Raji (cell line): ENCODE measurements at regions not wholly inside any gene's neighbourhood (a gene's known extent, or its start where the extent isn't known, plus 50 kb on each side); places are given as distances from the start of the nearest gene placed in this dataset.

Source experiments
- POLR2A ChIP-seq: IDR thresholded peaks from 2 replicates; pipeline ENCODE4 v1.6.1; 2011; ENCODE audit warnings: low read depth, low read length, control low read depth; ENCODE audit not compliant: insufficient read depth

GRCh38 chr14:71553779-71554178 is 378.4 kb upstream of the RGS6 start:
- TF ChIP-seq POLR2A: no peak

DNA sequence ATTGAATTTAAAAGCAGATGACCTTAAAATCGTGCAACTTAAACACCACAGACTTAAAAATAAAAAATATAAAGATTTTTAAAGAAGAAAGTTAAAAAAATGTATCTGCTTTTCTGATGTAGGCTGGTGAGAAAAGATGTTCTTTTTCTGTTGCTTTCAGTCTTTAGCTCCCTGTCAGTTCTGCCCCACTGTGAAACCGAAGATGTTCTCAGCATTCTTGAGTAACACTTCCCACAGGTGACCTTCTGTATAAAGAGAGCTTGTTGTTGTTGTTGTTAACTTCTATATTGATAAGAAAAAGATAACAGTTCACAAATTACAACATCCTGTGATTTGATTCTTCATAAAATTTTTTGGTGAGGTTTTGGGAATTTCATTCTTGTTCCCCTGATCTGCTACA is 377.9 kb upstream of the RGS6 start:
- no peak for TF ChIP-seq POLR2A

GRCh38 chr14:71554959-71555612 is 377.1 kb upstream of the RGS6 start:
- TF ChIP-seq POLR2A: no peak

DNA sequence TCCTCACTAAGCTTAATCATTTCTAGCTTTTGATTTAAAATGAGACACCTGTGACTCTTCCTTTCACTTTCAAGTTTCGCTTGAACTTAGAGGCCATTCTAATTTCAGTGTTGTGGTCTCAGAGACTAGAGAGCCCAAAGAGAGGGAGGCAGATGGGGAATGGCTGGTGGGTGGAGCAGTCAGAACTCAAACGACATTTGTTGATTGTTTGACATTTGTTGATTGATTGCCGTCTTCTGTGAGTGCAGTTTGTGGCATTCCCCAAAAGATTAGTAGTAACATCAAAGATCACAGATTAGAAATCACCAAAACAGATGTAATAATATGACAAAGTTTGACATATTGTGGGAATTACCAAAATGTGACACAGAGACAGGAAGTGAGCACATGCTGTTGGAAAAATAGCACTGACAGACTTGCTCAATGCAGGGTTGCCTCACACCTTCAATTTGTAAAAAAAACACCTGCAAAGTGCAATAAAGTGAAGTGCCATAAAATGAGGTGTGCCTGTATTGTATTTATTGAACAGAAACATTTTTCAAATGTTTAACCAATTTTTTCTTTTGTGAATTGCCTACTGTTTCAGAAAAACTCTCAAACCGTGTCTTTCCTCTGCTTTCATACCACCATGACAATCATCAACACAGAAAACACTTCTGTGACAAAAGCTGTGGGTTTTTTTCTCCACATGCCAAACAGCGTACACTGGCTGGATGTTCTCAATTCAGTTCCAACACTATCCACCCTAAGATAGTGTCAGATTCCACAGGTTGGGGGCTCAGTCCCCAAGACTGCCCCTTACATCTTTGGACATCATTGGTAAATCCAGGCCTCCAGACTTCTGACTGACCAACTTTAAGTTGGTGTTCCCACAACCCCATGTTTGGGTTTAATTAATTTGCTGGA is 376.3 kb upstream of the RGS6 start:
- TF ChIP-seq POLR2A: no peak

- TF ChIP-seq POLR2A: no peak
Observed at GRCh38 chr14:71556730-71557129, 375.5 kb upstream of the RGS6 start.

- no peak for TF ChIP-seq POLR2A
Observed at GRCh38 chr14:71557351-71557750, 374.9 kb upstream of the RGS6 start.

DNA sequence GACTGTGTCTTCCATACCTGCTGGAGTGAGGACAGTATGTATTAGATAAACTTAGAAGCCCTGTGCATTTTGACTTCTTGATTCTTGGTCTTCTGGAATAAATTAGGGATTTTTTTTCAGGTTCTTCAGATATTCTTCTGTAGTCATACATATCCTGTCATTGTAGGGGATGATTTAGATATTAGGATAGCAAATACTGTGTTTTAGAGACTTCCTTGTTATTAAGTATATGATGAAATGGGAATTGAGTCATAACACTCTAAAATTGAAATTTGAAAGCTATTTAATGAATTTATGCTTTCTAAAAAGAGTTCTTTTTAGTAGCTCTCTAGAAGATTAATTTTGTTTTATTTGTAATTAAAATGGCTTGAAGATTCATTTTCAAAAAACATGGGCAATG is 371.5 kb upstream of the RGS6 start:
- no peak for TF ChIP-seq POLR2A

DNA sequence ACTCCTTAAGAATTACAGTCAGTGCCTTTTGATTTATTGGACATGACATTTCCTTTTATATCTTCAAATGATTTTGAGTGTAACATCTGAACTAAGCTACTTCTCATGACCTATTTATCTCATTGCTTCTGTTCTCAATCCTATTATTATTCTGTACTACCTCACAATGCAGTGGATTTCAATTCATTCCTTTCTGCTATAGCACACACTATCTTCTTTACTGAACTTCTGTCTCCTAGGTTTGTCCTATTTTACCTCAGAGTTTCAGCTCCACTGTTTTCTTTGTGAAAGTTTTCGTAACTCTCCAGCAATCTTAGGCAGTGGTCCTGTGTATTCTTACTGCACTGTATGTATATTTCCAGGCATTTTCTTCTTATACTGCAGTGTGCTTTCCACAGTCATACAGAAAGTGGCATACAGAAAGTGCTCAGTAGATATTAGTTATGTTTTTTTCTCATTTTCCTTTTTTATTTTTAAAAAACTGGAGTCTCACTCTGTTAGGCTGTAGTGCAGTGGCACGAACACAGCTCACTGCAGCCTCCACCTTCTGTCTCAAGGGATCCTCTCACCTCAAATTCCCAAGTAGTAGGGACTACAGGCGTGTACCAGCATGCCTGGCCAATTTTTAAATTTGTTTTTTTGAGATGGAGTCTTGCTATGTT is 368.6 kb upstream of the RGS6 start:
- TF ChIP-seq POLR2A: no peak

DNA sequence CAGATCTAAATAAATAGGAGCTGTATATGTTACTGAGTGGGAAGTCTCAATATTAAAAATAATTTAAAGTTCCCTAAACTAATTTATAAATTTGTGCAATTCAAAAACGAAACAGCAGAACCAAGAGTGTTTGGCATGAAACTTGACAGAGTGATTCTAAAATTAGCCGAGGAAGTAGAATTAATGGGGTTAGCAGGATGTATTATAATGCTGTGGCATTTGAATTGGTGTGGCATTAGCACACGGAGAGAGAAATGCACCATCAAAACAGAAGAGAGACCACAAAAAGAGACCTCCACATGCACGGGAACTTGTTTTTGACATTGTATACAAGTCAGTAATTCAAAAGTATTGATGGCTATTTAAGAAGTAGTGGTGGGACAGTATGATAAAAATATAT is 366.0 kb upstream of the RGS6 start:
- TF ChIP-seq POLR2A: no peak

DNA sequence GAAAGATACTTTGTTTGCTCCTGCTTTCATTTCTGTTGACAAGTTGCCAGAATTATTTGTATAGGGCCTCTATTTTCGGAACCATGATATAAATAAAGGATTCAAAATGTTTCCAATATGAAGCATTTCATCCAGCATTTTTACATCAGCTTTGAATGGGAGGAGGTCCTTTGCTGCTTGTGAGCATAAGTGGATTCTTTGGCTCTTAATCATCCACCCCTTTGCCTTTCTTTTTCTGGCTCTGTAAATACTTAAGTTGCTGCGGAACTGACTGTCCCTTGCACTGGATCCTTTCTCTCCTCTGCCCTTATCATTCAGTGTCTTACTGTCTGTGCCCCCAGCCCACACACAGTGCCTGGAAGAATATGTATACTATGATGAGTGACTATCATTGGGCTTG is 357.3 kb upstream of the RGS6 start:
- no peak for TF ChIP-seq POLR2A

DNA sequence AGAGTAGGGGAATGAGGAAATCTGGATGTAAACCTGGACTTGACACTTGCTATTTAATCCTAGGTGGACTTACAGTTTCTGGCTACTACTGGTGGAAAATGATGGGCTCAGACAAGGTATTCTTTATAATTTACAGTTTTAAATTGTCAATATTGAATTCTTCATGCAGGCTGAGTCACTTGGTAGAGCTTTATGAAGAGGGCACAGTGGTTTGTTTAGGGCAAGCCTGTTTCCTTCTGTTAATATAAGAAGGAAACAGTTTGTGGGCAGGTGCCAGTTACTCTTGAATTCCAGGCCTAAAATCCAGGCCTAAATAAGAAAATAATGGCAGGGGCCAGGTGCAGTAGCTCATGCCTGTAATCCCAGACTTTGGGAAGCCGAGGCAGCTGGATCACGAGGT is 355.8 kb upstream of the RGS6 start:
- no peak for TF ChIP-seq POLR2A

GRCh38 chr14:71579331-71579730 is 352.9 kb upstream of the RGS6 start:
- TF ChIP-seq POLR2A: no peak

GRCh38 chr14:71582705-71583104 is 349.5 kb upstream of the RGS6 start:
- no peak for TF ChIP-seq POLR2A

DNA sequence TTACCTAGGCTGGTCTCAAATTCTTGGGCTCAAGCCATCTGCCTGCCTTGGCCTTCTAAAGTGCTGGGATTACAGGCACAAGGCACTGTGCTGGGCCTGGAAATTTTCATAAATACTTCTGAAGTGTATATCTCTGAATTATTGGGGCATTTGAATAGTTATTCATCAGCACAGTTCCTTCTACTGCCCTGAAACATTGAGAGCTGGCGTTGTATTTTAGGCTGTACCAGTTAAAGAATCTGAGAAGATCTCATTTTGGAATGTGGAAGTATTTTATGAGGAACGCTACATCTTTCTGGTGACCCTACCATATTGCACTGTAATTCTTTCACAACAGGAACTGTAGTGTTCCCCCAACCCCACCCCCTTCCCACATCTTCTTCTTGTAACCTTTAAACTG is 349.0 kb upstream of the RGS6 start:
- no peak for TF ChIP-seq POLR2A

- TF ChIP-seq POLR2A: no peak
Observed at GRCh38 chr14:71583705-71584104, 348.5 kb upstream of the RGS6 start.

DNA sequence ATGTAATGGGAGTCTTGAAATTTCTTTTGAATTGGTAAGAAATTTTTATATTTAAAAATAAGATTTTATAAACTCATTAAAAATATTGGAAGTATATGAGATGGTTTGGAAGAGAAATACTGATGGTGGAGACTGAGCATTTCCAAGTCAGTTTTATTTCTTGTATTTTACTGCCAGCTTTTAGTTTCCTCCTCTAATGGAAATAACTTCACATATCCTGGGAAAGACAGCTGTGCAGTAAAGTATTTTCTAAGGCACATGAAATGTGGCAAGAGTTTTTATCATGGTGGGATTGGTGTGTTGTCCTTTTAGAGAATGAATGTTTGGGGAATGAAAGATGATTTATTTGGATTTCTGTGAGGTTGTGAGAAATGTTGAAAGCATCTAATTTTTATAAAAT is 346.9 kb upstream of the RGS6 start:
- TF ChIP-seq POLR2A: no peak
